Uterus (tissue), 2 donors: ENCODE measurements at regions not wholly inside any gene's neighbourhood (a gene's known extent, or its start where the extent isn't known, plus 50 kb on each side); places are given as distances from the start of the nearest gene placed in this dataset.

Experiments used
- CTCF ChIP-seq, 4 experiments: fragments of 200-600 bp in 2 of 4; fragments of 450-650 bp in 2 of 4; sonication (generic) in 2 of 4; IDR thresholded peaks; one replicate each; pipeline ENCODE4 v1.5.1; 2016 to 2019; ENCODE audit warnings: antibody characterized with exemption in 4 of 4, mild to moderate bottlenecking in 2 of 4, moderate library complexity in 1 of 4
- POLR2A ChIP-seq, 2 donors: fragments of 450-650 bp; IDR thresholded peaks; one replicate each; pipeline ENCODE4 v1.6.1; 2016; ENCODE audit warnings: antibody characterized with exemption in 2 of 2, mild to moderate bottlenecking in 1 of 2, moderate library complexity in 1 of 2

- TF ChIP-seq CTCF (IDR thresholded peaks at IDR 0.05) (no peak), POLR2A (IDR thresholded peaks at IDR 0.05) (no peak)
Measured at GRCh38 chr14:38526826-38527501, 271.1 kb upstream of the CLEC14A start.
